DND-41 (cell line): ENCODE measurements at regions not wholly inside any gene's neighbourhood (a gene's known extent, or its start where the extent isn't known, plus 50 kb on each side); places are given as distances from the start of the nearest gene placed in this dataset.

Experiments
- ATAC-seq: fragments of 200-7000 bp; cut with Tn5 transposase; 3 replicates; pipeline ENCODE4 v1.9.1; 2021; ENCODE audit warnings: low read depth; ENCODE audit not compliant: insufficient read depth
- DNase-seq: peaks from one replicate; pipeline ENCODE4 v3.0.0-alpha.2; 2020
- H2AFZ ChIP-seq: 2 replicates; pipeline ENCODE4 v1.6.0; 2012; ENCODE audit warnings: low read depth, low read length
- H3K27ac ChIP-seq: 2 replicates; pipeline ENCODE4 v1.5.1; 2012; ENCODE audit warnings: low read length, inconsistent platforms
- H3K27me3 ChIP-seq: fragments of 200-600 bp; sonication (generic); 2 replicates; pipeline ENCODE4 v1.6.0; 2012; ENCODE audit warnings: low read length, mild to moderate bottlenecking, inconsistent platforms; ENCODE audit not compliant: insufficient read depth, poor library complexity
- H3K36me3 ChIP-seq: 2 replicates; pipeline ENCODE4 v1.5.1; 2012; ENCODE audit warnings: low read length, inconsistent platforms; ENCODE audit not compliant: insufficient read depth
- H3K4me1 ChIP-seq: 2 replicates; pipeline ENCODE4 v1.5.1; 2012; ENCODE audit warnings: mild to moderate bottlenecking, low read length; ENCODE audit not compliant: insufficient read depth
- H3K4me2 ChIP-seq: 2 replicates; pipeline ENCODE4 v1.6.0; 2012; ENCODE audit warnings: mild to moderate bottlenecking, moderate library complexity, low read length, inconsistent platforms; ENCODE audit not compliant: insufficient read depth
- H3K4me3 ChIP-seq, 2 experiments: fragments of 200-600 bp in 1 of 2; shearing (Covaris generic) in 1 of 2; 2 replicates each; pipeline ENCODE4 v1.5.1; 2012 to 2016; ENCODE audit warnings: inconsistent platforms in 2 of 2, low read length in 2 of 2, mild to moderate bottlenecking in 2 of 2, low read depth in 1 of 2, moderate library complexity in 1 of 2
- H3K79me2 ChIP-seq: 2 replicates; pipeline ENCODE4 v1.6.0; 2012; ENCODE audit warnings: low read length, inconsistent platforms; ENCODE audit not compliant: insufficient read depth
- H3K9ac ChIP-seq: 2 replicates; pipeline ENCODE4 v1.6.0; 2012; ENCODE audit warnings: low read depth, mild to moderate bottlenecking, inconsistent platforms, low read length, moderate library complexity
- H3K9me3 ChIP-seq: 2 replicates; pipeline ENCODE4 v1.5.1; 2012; ENCODE audit warnings: low read length, moderate library complexity, mild to moderate bottlenecking, inconsistent platforms; ENCODE audit not compliant: insufficient read depth, severe bottlenecking
- H4K20me1 ChIP-seq: 2 replicates; pipeline ENCODE4 v1.6.0; 2012; ENCODE audit warnings: low read length; ENCODE audit not compliant: insufficient read depth
- EZH2 ChIP-seq: IDR thresholded peaks from 3 replicates; pipeline ENCODE4 v1.6.1; 2012; ENCODE audit warnings: borderline replicate concordance, low read depth, mild to moderate bottlenecking, moderate library complexity, low read length, inconsistent platforms; ENCODE audit not compliant: severe bottlenecking
- TF ChIP-seq, protein P1 (sequence below): IDR thresholded peaks from 2 replicates; pipeline ENCODE4 v1.5.1; 2012; ENCODE audit warnings: borderline replicate concordance, low read length, moderate library complexity, mild to moderate bottlenecking; ENCODE audit not compliant: poor library complexity, severe bottlenecking; ENCODE audit errors: extremely low read depth

DNA sequence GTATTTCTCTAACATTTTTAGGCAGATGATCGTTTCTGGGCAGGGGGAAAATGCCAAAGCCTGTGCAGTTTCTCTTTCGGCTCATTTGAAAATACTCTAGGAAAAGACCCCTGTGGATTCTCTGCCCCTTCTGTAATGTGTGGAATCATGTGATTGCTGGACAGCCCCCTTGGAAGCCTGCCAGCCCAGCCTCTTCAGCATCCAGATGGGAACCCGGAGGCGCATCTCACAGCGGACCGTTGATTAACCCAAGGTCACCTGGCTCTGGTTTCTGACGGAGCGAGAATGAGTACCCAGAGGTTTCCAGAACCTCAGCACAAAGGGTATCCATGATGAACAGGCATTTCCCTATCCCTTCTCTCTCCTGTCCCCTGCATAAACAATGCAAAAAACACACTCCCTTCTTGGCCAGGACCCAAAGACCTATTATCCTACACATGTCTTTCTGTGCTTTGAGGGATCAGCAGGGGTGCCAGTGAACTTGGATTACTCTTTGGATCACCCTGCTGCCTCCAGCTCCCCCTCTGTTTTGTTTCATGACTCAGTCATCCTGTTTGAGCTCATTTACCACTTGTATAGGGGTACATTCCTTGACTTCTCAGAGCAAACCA, 957.1 kb upstream of the RBFOX1 start:
- TF ChIP-seq, protein P1, sequence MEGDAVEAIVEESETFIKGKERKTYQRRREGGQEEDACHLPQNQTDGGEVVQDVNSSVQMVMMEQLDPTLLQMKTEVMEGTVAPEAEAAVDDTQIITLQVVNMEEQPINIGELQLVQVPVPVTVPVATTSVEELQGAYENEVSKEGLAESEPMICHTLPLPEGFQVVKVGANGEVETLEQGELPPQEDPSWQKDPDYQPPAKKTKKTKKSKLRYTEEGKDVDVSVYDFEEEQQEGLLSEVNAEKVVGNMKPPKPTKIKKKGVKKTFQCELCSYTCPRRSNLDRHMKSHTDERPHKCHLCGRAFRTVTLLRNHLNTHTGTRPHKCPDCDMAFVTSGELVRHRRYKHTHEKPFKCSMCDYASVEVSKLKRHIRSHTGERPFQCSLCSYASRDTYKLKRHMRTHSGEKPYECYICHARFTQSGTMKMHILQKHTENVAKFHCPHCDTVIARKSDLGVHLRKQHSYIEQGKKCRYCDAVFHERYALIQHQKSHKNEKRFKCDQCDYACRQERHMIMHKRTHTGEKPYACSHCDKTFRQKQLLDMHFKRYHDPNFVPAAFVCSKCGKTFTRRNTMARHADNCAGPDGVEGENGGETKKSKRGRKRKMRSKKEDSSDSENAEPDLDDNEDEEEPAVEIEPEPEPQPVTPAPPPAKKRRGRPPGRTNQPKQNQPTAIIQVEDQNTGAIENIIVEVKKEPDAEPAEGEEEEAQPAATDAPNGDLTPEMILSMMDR: no peak
- no peak for TF ChIP-seq EZH2
- H2AFZ ChIP-seq: no peak overlapping the region
- no peaks in the 10 kb centered on the region for H3K4me1 ChIP-seq
- no peaks in the 10 kb centered on the region for H4K20me1 ChIP-seq
- ATAC-seq (no peak), DNase-seq (no peak)
- no peaks in the 10 kb centered on the region for H3K27me3 ChIP-seq
- no peaks in the 10 kb centered on the region for H3K79me2 ChIP-seq
- no peaks in the 10 kb centered on the region for H3K9me3 ChIP-seq
- H3K4me2 ChIP-seq: no peak overlapping the region
- H3K4me3 ChIP-seq: no peak overlapping the region
- no peaks in the 10 kb centered on the region for H3K36me3 ChIP-seq
- H3K9ac ChIP-seq: no peak overlapping the region
- no peak overlapping the region for H3K27ac ChIP-seq

DNA sequence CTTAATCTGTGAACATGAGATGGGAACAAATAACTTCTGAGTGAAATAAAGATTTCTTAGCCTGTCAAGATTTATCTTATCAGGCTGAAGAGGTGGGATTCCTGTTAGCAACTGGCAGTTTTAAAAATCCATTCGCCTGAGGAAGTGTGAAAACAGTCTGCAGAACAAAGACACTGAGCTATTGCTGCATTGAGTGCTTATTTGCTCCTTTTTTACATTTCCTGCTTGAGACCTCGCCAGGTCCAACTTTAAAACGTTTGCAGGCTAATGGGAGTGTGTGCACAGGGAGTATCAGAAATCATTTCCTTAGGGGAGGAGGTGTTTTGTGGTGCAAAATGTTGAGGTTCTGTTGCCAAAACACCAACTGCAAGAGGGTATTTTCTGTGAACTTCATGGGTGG, 957.8 kb upstream of the RBFOX1 start:
- Histone ChIP-seq H3K4me2 (no peak overlapping the region), H3K4me3 (no peak overlapping the region), H3K36me3 (no peaks in the 10 kb centered on the region), H3K9me3 (no peaks in the 10 kb centered on the region), H3K9ac (no peak overlapping the region), H2AFZ (no peak overlapping the region), H3K79me2 (no peaks in the 10 kb centered on the region), H3K4me1 (no peaks in the 10 kb centered on the region), H4K20me1 (no peaks in the 10 kb centered on the region), H3K27me3 (no peaks in the 10 kb centered on the region), H3K27ac (no peak overlapping the region)
- ATAC-seq (no peak), DNase-seq (no peak)
- TF ChIP-seq, protein P1: no peak
- no peak for TF ChIP-seq EZH2

DNA sequence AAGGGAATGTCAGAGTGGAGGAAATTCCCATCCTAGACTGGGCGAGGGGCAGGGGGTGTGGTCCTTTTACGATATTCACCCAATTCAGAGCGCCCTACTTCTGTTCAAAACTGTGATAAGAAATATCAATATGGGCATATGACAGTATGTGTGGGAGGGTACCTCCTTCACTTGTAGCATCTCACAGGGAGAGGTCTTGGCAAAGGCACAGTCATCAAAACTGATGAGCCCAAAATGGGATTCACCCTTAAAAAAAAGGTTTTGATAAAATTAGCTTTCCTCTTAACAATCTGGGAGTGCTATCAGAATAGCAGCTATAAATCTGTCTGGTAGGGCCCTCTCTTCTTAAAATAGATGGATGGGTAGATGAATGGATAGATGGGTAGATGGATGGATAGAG, 967.8 kb upstream of the RBFOX1 start:
- Histone ChIP-seq H3K4me3 (no peak overlapping the region), H3K4me1 (no peaks in the 10 kb centered on the region), H3K4me2 (no peak overlapping the region), H3K79me2 (no peaks in the 10 kb centered on the region), H3K9ac (no peak overlapping the region), H4K20me1 (no peaks in the 10 kb centered on the region), H2AFZ (no peak overlapping the region), H3K9me3 (no peaks in the 10 kb centered on the region), H3K36me3 (no peaks in the 10 kb centered on the region), H3K27ac (no peak overlapping the region), H3K27me3 (no peaks in the 10 kb centered on the region)
- ATAC-seq: no peak
- TF ChIP-seq, protein P1: no peak
- TF ChIP-seq EZH2: no peak
- no peak for DNase-seq
